Renal pelvis (tissue), 1 donor: ENCODE measurements at regions not wholly inside any gene's neighbourhood (a gene's known extent, or its start where the extent isn't known, plus 50 kb on each side); places are given as distances from the start of the nearest gene placed in this dataset.
A peak's percentile ranks its signal among the peaks of the same experiment; 100 is the strongest.

Experiments
- DNase-seq: peaks from one replicate; pipeline ENCODE4 v3.0.0-alpha.2; 2013

DNA sequence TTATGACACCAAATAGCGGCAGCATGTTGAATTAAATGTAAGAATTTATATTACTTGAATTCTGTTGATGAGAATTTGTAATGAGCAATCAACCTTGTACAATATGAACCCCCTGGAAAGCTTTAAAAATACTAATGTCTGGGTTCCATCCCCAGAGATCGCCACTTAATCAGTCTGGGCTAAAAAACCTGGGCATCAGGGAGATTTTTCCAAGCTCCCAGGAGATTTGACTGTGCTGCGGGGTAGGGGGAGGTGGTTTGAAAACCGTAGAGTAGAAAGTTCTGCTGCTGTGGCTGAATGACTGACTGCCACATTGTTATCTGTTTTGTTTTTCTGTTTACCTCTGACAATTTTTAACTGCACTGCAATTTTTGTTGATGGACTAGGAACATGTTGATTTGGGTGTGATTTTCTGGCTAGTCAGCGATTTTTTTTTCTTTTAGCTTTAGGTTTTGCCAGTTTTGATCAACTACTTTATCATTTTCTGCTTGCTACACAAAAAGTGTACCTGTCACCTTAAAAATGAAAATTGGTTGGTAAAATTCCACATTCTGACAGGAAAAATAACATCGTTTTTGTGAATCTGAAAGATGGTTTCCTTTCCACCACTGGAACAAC is 79.3 kb downstream of the PCTP start:
- no peak for DNase-seq

GRCh38 chr17:55830699-55831471 is 80.0 kb downstream of the PCTP start:
- no peak for DNase-seq

GRCh38 chr17:55833306-55833705 is 82.5 kb downstream of the PCTP start:
- DNase-seq, result no peak

- no peak for DNase-seq
Observed at GRCh38 chr17:55842405-55843158, 91.7 kb downstream of the PCTP start.

DNA sequence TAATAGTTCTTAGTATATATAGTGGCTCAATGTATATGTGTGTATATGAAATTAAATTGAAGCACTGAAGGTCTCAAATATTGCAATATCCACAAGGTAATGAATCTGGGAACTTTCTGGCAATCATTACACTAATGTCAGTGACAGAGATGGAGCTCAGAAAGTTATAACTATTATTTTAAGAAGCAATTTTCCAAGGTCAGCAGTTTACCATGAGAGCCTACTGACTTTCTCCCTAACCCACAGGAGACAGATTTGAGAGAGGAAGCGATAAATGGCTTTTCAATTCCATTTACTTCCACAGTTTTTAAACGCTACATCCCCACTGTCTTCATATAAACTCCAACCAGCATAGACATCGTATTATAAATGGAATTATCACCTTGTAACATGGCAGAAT is 92.9 kb downstream of the PCTP start:
- no peak for DNase-seq

- peak; percentile 45 for DNase-seq
Observed at GRCh38 chr17:55845385-55845784, 94.5 kb downstream of the PCTP start.

- no peak for DNase-seq
Observed at GRCh38 chr17:55846745-55847144, 95.9 kb downstream of the PCTP start.

DNA sequence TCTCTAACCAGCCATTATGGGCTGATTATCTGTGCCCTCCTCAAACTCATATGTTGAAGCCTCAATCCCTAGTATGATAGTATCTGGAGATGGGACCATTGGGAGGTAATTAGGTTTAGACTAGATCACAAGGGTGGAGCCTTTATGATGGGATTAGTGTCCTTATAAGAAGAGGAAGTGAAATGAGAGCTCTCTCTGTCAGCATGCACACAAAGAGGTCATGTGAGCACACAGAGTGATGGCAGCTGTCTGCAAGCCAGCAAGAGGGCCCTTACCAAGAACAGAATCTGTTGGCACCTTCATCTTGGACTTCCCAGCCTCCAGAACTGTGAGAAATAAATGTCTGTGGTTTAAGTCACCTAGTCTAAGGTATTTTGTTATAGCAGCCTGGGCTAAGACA is 101.9 kb downstream of the PCTP start:
- DNase-seq, result no peak

DNA sequence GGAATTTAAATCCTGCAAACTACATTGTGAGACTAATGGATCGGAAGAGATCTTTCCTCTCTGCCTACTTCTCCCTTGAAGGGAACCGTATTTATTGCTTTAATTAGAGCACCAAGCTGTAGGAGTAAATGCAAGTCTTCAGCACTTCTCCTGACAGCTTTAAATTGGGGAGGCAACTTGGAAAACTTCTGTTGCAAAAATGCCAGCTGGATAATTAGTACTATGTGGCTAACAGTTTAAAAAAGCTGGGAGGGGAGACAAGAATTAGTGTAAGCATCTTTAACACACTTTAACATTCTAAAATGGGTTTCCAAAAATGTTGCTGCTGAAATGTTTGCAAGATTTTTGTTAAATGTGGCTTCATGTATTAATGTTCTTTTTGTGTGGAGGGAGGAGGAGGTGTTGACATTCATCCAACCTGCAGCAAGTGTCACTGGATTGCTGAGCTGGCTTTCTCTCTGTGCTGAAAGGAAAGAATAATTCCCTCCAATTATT is 108.5 kb downstream of the PCTP start:
- peak; percentile 31 for DNase-seq

- no peak for DNase-seq
Observed at GRCh38 chr17:55865072-55865762, 114.4 kb downstream of the PCTP start.

DNA sequence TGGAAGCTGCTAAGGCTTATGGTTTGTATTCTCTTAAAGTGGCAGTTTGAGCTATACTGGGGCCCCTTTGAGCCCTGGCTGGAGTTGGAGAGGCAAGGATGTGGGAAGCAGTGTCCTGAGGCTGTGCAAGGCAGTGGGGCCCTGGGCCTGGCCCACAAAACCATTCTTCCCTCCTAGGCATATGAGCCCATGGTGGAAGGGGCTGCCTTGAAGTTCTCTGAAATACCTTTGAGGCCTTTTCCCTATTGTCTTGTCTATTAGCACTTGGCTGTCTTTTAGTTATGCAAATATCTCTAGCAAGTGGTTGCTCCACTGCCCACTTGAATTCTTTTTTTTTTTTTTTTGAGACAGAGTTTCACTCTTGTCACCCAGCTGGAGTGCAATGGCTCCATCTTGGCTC is 119.2 kb downstream of the PCTP start:
- no peak for DNase-seq

- DNase-seq, result no peak
Observed at GRCh38 chr17:55872374-55872773, 121.5 kb downstream of the PCTP start.

- DNase-seq, result no peak
Observed at GRCh38 chr17:55873017-55873758, 122.3 kb downstream of the PCTP start.

DNA sequence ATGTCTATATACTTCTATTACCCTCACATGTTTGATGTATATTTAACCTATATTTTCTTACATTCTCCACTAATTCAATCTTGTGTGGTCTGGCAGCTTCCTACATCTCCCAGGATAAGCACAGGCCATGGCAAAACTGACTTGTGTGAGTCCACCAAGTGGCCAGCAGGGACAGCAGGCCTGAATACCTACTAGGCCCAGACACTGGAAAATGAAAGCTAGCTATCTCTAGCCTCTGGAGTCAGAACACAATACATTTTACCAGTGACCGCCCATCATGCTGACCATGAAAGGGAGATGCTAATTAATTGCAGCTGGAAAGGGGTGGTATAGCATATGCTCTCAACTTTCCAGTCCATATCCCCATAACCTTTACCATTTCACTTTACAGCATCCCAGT is 132.3 kb downstream of the PCTP start:
- DNase-seq, result no peak

DNA sequence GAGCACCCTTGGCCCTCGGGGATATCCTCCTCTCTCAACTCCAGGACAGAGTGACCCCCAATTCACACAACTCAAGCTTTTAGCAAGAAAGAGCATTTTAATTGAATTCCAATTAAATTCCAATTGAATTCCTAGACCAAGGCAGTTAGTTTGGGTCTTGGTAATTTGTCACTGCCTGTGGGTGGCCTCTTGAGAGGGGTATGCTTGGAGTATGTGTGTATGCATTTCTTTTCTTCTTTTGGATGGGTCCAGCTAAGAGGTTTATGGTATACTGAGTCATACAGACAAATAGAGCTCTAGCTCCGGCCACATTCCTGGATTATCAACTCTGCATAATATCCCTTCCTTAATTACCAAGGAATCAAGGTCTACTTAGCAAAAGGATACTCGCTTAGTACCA is 136.7 kb downstream of the PCTP start:
- no peak for DNase-seq

GRCh38 chr17:55889271-55889670 is 138.4 kb downstream of the PCTP start:
- DNase-seq, result no peak

DNA sequence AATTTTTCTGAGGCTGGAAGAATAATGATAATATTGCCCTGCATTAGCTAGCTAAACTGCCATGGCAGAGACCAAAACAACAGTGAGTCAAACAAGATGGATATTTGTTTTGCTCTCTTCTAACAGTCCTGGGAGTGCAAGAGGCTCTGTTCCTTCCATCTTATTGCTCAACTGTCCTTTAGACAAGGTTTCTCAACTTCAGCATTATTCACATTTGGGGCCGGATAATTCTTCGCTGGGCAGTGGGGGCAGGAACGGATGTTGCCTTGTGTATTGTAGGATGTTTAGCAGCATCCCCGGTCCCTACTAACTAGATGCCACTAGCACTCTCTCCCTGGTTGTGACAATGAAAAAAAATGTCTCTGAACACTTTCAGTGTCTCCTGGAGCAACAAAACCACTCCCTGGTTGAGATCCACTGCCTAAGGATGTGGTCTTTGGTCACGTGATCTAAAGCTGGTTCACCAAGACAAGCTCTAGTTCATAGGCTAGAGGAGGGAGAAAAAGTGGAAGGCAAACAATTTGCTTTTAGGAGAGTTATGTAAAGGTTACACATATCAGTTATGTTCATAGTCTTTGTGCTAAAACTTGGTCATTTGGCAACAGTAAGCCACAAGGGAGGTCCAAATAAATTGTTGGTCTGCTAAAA is 144.4 kb downstream of the PCTP start:
- no peak for DNase-seq

DNA sequence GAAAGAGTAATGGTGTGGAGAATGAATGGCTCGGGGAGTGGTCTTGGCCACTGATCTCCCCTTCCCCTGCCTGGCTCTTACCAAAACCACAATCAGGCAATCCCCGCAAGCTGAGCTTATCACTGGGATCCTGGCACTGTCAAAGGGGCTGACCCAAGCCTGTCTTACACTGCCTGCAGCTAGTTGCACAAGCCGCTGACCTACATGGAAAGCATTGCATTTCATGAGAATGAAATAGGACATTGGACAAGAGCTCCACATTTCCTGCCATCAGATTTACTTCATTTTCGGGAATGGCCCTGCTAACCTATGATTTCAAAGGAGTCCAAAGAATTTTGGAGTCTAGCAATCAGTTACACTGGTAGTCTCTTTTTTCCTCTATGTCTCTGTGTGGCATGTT is 146.4 kb downstream of the PCTP start:
- no peak for DNase-seq

DNA sequence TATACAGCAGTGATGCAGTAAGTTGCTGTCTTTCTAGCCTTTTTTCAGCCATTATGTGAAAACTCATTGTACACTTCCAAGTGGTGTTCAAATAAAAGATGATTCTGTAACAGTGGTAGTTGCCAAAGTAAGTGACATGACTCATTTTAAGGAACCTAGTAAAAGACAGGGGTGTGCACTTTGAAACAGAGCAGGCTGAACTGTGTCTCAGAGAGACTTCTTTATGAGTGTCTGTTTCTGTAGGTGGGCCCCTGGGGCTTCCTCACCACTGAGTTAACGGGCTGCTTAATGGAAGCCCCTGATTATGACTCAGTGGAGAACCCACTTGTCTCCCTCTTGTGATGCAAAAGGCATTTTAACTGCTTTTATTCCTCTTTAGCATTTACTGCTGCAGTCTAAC is 147.3 kb downstream of the PCTP start:
- DNase-seq, result no peak

- no peak for DNase-seq
Observed at GRCh38 chr17:55900188-55900587, 149.3 kb downstream of the PCTP start.
